ENCODE measurements at regions not wholly inside any gene's neighbourhood (a gene's known extent, or its start where the extent isn't known, plus 50 kb on each side); places are given as distances from the start of the nearest gene placed in this dataset.
"Not testable (repeated sequence)": the region's sequence is repeated elsewhere in the genome, so short reads cannot be mapped to it uniquely, and the experiment has no call there.

GRCh38 chr10:36412942-36413341, 712.5 kb upstream of the ANKRD30A start:
- TF ChIP-seq POLR2A (IDR thresholded peaks at IDR 0.05) (no peak), CTCF (IDR thresholded peaks at IDR 0.05) (no peak)
- intact Hi-C loops (cut with DNase I): no loop called here
- Histone ChIP-seq H3K27me3 (no peaks in the 10 kb centered on the region), H3K36me3 (no peaks in the 10 kb centered on the region), H3K4me3 (no peak overlapping the region), H3K9me3 (no peaks in the 10 kb centered on the region), H3K27ac (no peak overlapping the region), H3K4me1 (no peaks in the 10 kb centered on the region)
- WGBS, 2 donors: 43 to 92% methylated on average over 1 of the region's 1 CpG
- DNase-seq: no peak

GRCh38 chr10:36400238-36400637, 725.2 kb upstream of the ANKRD30A start:
- WGBS, 2 donors: 40 to 46% methylated on average over 1 to 6 of the region's 8 CpGs
- H3K27me3 ChIP-seq; H3K4me3 ChIP-seq; DNase-seq; H3K36me3 ChIP-seq; intact Hi-C loops (cut with DNase I); H3K4me1 ChIP-seq; H3K27ac ChIP-seq; H3K9me3 ChIP-seq: not testable (repeated sequence)

DNA sequence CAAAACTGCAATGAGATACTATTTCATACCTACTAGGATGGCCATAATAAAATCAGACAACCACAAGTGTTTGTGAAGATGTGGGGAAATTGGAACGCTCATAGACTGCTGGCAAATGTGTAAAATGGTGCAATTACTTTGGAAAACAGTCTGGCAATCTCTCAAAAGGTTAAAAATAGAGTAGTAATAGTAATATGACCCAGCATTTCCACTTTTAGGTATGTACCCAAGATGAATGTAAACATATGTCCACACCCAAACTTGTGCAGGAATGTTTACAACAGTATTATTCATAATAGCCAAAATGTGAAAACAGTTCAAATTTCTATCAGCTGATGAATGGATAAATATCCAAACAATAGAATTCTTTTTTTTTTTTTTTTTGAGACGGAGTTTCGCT, 731.6 kb upstream of the ANKRD30A start:
- Histone ChIP-seq H3K4me1 (no peaks in the 10 kb centered on the region), H3K36me3 (no peaks in the 10 kb centered on the region), H3K27ac (no peak overlapping the region), H3K4me3 (no peak overlapping the region), H3K27me3 (no peaks in the 10 kb centered on the region), H3K9me3 (no peaks in the 10 kb centered on the region)
- no peak for TF ChIP-seq CTCF (IDR thresholded peaks at IDR 0.05)
- TF ChIP-seq POLR2A (IDR thresholded peaks at IDR 0.05): no peak
- intact Hi-C loops (cut with DNase I): no loop called here
- DNase-seq: no peak
- 62 to 69% methylated on average over 3 of the region's 3 CpGs for WGBS, 2 donors

GRCh38 chr10:36391405-36391804, 734.0 kb upstream of the ANKRD30A start:
- Histone ChIP-seq H3K27me3 (no peaks in the 10 kb centered on the region), H3K27ac (no peak overlapping the region), H3K36me3 (no peaks in the 10 kb centered on the region), H3K4me1 (no peaks in the 10 kb centered on the region), H3K9me3 (no peaks in the 10 kb centered on the region), H3K4me3 (no peak overlapping the region)
- 48 to 68% methylated on average over 4 of the region's 4 CpGs for WGBS, 2 donors
- no peak for TF ChIP-seq CTCF (IDR thresholded peaks at IDR 0.05)
- TF ChIP-seq POLR2A (IDR thresholded peaks at IDR 0.05): no peak
- no peak for DNase-seq
- intact Hi-C loops (cut with DNase I): no loop called here

GRCh38 chr10:36390221-36390620, 735.2 kb upstream of the ANKRD30A start:
- no peak overlapping the region for H3K27ac ChIP-seq
- no peak for TF ChIP-seq CTCF (IDR thresholded peaks at IDR 0.05)
- no peak for TF ChIP-seq POLR2A (IDR thresholded peaks at IDR 0.05)
- intact Hi-C loops (cut with DNase I): no loop called here
- H3K4me1 ChIP-seq: no peaks in the 10 kb centered on the region
- no peak overlapping the region for H3K4me3 ChIP-seq
- no peaks in the 10 kb centered on the region for H3K9me3 ChIP-seq
- 59 to 63% methylated on average over 1 of the region's 1 CpG for WGBS, 2 donors
- H3K27me3 ChIP-seq: no peaks in the 10 kb centered on the region
- DNase-seq: no peak
- H3K36me3 ChIP-seq: no peaks in the 10 kb centered on the region

DNA sequence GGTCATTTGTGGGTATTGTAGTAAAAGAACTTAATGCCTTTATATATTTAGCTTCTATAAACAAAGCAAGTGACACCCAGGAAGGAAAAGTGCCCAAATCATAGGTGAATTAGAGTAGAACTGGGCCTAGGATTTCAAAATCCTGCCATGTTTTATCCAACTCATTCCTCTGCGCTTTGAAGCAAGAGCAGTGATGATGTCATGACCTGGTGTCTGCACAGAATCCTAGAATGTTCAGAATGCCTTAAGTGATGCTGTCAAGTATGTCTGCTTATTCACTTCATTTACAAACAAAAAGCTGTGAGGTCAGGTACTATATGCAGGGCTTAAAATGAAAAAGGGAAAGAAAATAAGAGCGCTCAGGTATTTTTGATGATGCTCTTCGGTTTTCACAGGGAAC, 737.2 kb upstream of the ANKRD30A start:
- TF ChIP-seq CTCF (IDR thresholded peaks at IDR 0.05): no peak
- TF ChIP-seq POLR2A (IDR thresholded peaks at IDR 0.05): no peak
- intact Hi-C loops (cut with DNase I): no loop called here
- H3K36me3 ChIP-seq: no peaks in the 10 kb centered on the region
- no peak overlapping the region for H3K27ac ChIP-seq
- no peaks in the 10 kb centered on the region for H3K9me3 ChIP-seq
- H3K4me1 ChIP-seq: no peaks in the 10 kb centered on the region
- H3K27me3 ChIP-seq: no peaks in the 10 kb centered on the region
- 90 to 93% methylated on average over 3 of the region's 3 CpGs for WGBS, 2 donors
- DNase-seq: no peak
- H3K4me3 ChIP-seq: no peak overlapping the region
